Umbilical cord (tissue), 1 donor: ENCODE measurements at regions not wholly inside any gene's neighbourhood (a gene's known extent, or its start where the extent isn't known, plus 50 kb on each side); places are given as distances from the start of the nearest gene placed in this dataset.
"Not testable (repeated sequence)": the region's sequence is repeated elsewhere in the genome, so short reads cannot be mapped to it uniquely, and the experiment has no call there.

Experiments
- DNase-seq: peaks from one replicate; pipeline ENCODE4 v3.0.0-alpha.2; 2015; ENCODE audit warnings: low spot score

DNA sequence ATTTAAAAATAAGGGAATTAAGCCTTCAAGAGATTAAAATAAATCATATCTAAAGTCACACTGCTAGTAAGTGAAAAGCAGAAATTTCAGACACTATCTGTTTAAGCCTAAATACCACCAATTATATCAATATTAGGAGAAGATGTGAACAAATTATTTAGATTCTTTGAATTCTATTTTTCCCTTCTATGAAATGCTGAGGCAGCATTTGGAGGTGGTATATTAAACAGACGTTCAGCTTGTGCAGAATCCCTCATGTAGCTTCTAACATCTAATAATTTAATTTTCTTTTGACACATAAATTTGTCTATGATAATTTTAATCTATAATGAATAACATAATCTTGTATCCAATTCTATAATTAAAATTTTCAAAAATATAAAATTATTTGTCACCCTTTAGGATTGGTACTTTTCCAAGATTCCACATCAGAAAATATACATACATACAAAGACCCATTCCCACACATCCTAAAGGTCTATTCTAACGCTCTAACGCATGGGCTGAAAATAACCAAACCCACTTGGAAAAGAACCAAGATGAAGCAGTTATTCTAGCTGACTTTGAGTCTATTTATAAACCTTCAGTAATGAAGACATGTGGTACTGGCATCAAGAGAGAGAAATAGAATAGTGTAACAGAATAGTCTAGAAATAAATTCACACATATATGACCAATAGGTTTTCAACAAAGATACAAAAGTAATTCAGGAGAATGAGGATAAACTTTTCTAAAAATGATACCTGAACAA is 751.8 kb downstream of the GALC start:
- peak; percentile 14 for DNase-seq

- not testable (repeated sequence) for DNase-seq
Measured at GRCh38 chr14:87240319-87240718, 752.7 kb downstream of the GALC start.

DNA sequence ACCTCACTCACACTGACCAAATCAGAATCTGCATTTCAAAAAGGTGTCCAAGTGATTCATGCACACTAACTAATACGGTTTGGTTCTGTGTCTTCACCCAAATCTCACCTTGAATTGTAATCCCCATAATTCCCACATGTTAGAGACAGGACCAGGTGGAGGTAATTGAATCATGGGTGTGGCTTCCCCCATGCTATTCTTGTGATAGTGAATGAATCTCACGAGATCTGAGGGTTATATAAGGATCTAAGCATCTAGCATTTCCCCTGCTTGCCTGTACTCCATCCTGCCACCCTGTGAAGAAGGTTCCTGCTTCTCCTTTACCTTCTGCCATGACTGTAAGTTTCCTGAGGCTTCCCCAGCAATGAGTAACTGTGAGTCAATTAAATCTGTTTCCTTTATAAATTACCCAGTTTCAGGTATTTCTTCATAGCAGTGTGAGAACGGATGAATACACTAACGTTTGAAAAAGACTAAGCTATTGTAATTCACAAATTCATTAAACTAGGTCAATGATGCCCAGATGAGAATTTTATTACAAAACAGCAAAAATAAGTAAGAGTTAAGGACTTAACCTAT is 759.1 kb downstream of the GALC start:
- no peak for DNase-seq

GRCh38 chr14:87233266-87233665 is 759.7 kb downstream of the GALC start:
- no peak for DNase-seq

DNA sequence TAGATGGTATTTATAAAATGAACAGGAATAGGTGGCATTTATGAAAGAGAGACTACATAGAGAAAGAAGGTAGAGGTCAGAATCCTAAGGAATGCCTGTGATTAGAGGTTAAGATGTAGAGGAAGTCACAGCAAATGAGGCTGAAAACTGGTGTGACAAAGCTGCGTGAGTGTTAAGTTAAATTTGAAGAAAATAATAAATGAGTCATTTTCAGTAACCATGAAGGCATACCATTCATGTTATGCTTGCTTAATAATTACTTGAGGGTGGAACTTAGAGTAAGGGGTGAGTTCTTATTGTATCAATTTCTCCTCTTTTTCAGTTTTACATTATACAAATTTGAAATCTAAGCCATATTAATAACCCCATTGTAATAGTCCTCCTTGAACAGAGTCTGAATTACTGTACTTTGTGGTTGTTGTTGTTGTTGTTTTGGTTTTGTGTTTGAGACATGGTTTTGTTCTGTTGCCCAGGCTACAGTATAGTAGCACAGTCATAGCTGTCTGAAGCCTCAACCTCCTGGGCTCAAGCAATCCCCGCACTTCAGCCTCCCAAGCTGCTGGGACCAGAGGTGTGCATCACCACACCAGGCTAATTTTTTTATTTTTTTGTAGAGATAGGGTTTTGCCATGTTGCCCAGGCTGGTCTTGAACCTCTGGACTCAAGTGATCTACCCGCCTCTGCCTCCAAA is 761.5 kb downstream of the GALC start:
- no peak for DNase-seq

- no peak for DNase-seq
Measured at GRCh38 chr14:87230726-87231125, 762.3 kb downstream of the GALC start.

- no peak for DNase-seq
Measured at GRCh38 chr14:87229131-87229530, 763.9 kb downstream of the GALC start.

GRCh38 chr14:87217023-87217422 is 776.0 kb downstream of the GALC start:
- no peak for DNase-seq

DNA sequence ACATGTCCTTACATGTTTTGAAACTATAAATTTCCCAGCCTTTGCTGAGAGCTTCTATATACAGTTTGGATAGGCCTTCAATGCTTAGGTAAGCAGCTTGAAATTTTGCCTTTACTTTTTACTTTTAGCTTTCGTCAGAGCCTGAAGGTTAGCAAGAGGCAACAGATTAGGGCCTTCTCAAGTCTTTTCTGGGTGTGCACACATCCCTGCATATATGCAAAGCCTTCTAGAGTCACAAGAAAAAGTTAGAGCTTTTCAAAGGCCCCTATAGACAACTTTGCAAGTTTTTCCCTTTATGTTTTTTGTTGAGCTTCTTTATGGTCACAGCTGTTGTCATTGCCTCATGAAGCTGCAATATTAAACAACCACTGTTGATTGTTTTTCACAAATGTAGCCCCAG is 778.4 kb downstream of the GALC start:
- no peak for DNase-seq

GRCh38 chr14:87207756-87208155 is 785.2 kb downstream of the GALC start:
- no peak for DNase-seq

DNA sequence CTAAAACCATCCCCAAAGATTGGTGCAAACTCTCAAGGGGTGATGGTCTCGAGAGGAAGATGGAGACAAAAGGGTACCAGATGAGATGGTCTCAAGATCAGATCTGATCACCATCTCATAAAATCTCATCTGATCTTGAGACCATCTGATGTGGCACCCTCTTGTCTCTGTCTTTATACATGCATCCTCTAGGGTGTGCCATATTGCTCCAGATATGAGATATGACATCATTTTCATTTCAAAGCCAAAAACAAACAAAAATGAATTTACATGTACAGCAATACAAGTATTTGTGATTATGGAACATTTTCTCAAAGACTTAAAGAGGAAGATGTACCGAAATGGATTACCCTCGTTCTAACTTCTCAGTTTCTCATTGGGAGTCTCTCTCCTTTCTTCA is 787.2 kb downstream of the GALC start:
- no peak for DNase-seq

- DNase-seq, result no peak
Measured at GRCh38 chr14:87203346-87203745, 789.6 kb downstream of the GALC start.

DNA sequence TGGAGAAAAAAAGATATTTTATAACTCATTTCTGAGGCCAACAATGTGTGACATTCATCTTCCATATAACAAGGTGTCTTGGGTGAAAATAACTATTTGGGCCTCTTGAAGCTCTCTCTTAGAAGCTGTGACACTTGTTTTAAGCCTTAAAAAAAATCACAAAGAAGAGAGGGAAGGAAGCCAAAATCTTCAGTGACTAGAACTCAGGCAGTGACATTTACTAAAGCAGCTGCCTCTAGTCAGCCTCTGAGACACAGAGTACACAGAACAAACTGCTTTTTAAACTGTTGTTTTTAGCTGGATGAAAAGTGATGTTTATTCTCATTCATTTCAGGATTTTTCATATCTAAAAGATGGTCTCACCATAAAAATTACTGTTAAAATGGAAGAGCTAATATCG is 793.6 kb downstream of the GALC start:
- DNase-seq, result no peak

DNA sequence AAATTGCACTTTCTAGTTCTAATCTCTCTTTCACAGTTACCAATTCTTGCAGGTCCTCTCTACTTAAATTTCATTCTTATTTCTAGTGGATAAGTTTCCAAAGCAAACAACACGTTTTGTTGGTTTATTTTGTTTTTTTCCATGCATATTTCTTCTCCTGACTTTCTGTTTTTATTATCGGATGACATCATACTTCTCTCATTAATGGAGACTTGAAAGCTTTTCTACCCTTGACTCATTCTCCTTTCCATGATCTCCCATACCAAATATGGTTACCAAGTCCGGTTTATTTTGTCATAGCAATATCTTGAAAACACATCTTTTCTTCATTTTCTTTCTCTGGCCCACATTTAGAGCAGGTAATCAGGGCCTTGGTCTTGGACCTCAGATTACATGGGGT is 796.5 kb downstream of the GALC start:
- no peak for DNase-seq

GRCh38 chr14:87187786-87188185 is 805.2 kb downstream of the GALC start:
- DNase-seq, result no peak

- DNase-seq, result no peak
Measured at GRCh38 chr14:87186737-87187136, 806.2 kb downstream of the GALC start.

GRCh38 chr14:87185961-87186560 is 806.9 kb downstream of the GALC start:
- DNase-seq, result peak; percentile 56

GRCh38 chr14:87184180-87184579 is 808.8 kb downstream of the GALC start:
- DNase-seq, result no peak

DNA sequence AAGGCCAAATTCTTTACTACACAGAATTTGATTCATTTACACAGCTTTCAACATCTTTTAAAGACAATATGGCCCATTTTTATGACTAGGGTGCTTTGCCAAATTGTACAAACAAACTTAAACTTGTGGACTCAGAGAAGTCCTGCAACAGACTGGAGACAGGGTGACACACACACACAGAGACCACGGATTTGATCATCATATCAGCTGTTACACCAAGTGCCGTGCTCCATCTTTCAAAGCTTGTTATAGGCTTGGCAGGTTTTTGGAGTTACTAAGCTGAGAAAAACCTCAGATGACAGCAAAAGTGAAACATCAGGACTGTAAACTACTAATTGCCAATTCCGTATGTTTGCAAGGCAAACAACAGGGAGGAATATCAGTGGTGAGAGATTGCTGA is 811.7 kb downstream of the GALC start:
- DNase-seq, result no peak

- DNase-seq, result no peak
Measured at GRCh38 chr14:87179936-87180335, 813.0 kb downstream of the GALC start.

DNA sequence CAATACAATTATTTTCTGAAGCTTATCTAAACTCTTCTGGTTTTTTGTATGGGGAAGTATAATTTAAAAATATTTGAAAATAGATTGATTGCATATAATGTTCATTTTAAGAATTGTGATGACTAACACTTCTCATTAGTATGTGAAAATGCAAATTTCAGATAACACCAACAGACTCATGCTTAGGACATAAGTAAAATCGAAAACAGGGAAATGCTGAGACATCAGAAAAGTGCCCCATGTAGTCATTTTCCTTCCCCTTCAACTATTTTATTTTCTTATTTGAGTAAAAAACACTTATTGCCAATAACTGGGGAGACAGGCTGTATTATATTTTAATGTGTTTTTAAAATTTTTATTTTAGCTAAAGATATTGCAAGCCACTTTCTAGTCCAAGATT is 814.7 kb downstream of the GALC start:
- DNase-seq, result no peak

DNA sequence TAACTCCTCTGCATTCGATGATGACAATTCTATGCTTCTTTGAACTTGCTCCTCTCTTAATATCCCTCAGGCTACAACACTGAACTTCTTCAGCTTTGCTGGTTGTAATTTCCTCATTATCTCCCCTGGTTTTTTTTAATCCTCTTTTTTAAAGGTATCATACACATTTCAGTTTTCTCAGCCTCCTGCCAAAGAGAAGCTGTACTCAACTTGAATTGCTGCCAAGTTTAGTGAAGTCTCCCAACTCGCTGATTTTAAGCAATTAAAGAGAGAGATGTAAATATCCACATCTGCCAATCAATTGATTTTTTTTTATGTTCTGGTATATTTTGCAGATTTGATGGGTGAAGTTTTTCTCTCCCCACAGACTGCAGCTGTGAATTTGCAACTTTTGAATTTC is 817.8 kb downstream of the GALC start:
- DNase-seq, result no peak

DNA sequence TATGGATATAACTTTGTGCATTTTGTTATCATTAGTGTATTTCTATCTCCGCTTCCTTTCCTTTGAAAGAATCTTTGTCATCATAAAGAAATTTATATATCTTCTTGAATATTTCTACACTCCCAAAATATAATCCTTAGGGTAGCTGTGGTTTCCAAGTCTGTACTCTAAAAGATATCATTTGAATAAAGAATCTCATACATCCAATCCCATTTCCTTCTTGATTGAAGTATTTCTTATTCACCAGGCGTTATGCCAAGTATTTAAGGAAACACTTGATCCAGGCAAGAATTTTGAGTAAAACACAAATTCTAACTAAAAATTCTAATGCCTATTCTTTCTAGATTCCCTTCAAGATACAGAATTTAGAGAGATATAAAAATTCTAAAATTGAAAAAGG is 821.8 kb downstream of the GALC start:
- DNase-seq, result no peak
